Smooth muscle cell (in vitro differentiated cells): ENCODE measurements at regions not wholly inside any gene's neighbourhood (a gene's known extent, or its start where the extent isn't known, plus 50 kb on each side); places are given as distances from the start of the nearest gene placed in this dataset.

Experiments used
- DNase-seq: peaks from one replicate; lab custom pipeline; 2025; ENCODE audit not compliant: unreplicated experiment; lab: John Stamatoyannopoulos, UW
- H2AFZ ChIP-seq: fragments of 200-600 bp; sonication (generic); 2 replicates; pipeline ENCODE4 v1.6.0; 2016; ENCODE audit warnings: antibody characterized with exemption, low read depth, mild to moderate bottlenecking
- H3F3A ChIP-seq: fragments of 200-600 bp; sonication (generic); 2 replicates; pipeline ENCODE4 v1.6.0; 2017; ENCODE audit warnings: antibody characterized with exemption, low read depth
- H3K27ac ChIP-seq: fragments of 200-600 bp; sonication (generic); 2 replicates; pipeline ENCODE4 v1.5.1; 2016; ENCODE audit warnings: low read depth, mild to moderate bottlenecking
- H3K27me3 ChIP-seq: fragments of 200-600 bp; sonication (generic); 2 replicates; pipeline ENCODE4 v1.6.1; 2016; ENCODE audit warnings: low read depth, mild to moderate bottlenecking
- H3K36me3 ChIP-seq: fragments of 200-600 bp; sonication (generic); 2 replicates; pipeline ENCODE4 v1.5.1; 2016; ENCODE audit warnings: low read depth
- H3K4me1 ChIP-seq: fragments of 200-600 bp; sonication (generic); 2 replicates; pipeline ENCODE4 v1.5.1; 2016; ENCODE audit warnings: low read depth
- H3K4me2 ChIP-seq: fragments of 200-600 bp; sonication (generic); 2 replicates; pipeline ENCODE4 v1.6.0; 2016; ENCODE audit warnings: mild to moderate bottlenecking
- H3K4me3 ChIP-seq: fragments of 200-600 bp; sonication (generic); 2 replicates; pipeline ENCODE4 v1.5.1; 2016; ENCODE audit warnings: mild to moderate bottlenecking
- H3K79me2 ChIP-seq: fragments of 200-600 bp; sonication (generic); 2 replicates; pipeline ENCODE4 v1.6.0; 2016; ENCODE audit warnings: low read depth, mild to moderate bottlenecking
- H3K9ac ChIP-seq: fragments of 200-600 bp; sonication (generic); 2 replicates; pipeline ENCODE4 v1.6.0; 2016; ENCODE audit warnings: low read depth
- H3K9me3 ChIP-seq: fragments of 200-600 bp; sonication (generic); replicated peaks from 2 replicates; pipeline ENCODE4 v1.5.1; 2016; ENCODE audit warnings: low read depth
- H4K20me1 ChIP-seq: fragments of 200-600 bp; sonication (generic); 2 replicates; pipeline ENCODE4 v1.6.0; 2016; ENCODE audit warnings: low read depth
- CTCF ChIP-seq: fragments of 200-600 bp; sonication (generic); IDR thresholded peaks from 2 replicates; pipeline ENCODE4 v1.5.1; 2017; ENCODE audit warnings: borderline replicate concordance, mild to moderate bottlenecking, antibody characterized with exemption; ENCODE audit not compliant: insufficient read depth, poor library complexity, severe bottlenecking
- WGBS: methylation state at CpG from one replicate; pipeline ENCODE4 v1.1.7; 2016; ENCODE audit warnings: low lambda C conversion rate; 5-methylcytosine and 5-hydroxymethylcytosine counted together

- H3F3A ChIP-seq: no peaks in the 10 kb centered on the region
- no peaks in the 10 kb centered on the region for H3K36me3 ChIP-seq
- H2AFZ ChIP-seq: no peak overlapping the region
- H3K27me3 ChIP-seq: no peaks in the 10 kb centered on the region
- H3K4me3 ChIP-seq: no peak overlapping the region
- no peak overlapping the region for H3K27ac ChIP-seq
- no peak for TF ChIP-seq CTCF
- no peaks in the 10 kb centered on the region for H4K20me1 ChIP-seq
- H3K4me2 ChIP-seq: no peak overlapping the region
- H3K79me2 ChIP-seq: no peaks in the 10 kb centered on the region
- no peak for DNase-seq
- no peaks in the 10 kb centered on the region for H3K9me3 ChIP-seq
- H3K9ac ChIP-seq: no peak overlapping the region
- WGBS: 83% methylated on average over 2 of the region's 2 CpGs
- no peaks in the 10 kb centered on the region for H3K4me1 ChIP-seq
These were observed 537.4 kb upstream of the PHF14 start for GRCh38 chr7:10436302-10436701.

DNA sequence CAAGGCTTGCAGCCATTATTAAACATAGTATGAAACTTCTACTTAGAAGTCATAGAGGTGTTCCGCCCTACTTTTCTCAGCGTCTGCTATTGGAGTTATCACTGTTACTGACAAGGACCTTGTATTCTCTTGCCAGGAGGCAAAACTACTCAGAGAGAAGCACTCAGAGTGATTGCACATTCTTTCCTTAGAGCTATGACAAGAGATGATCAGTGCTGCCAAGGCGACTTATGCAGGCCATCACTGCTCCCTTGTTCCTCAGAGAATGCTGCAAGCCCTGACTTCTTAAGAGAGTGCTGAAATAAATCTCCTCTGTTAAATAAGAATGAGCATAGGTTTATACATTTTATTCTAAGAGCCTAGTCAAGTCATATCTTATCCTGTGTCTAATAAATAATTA lies 534.6 kb upstream of the PHF14 start:
- Histone ChIP-seq H3K4me2 (no peak overlapping the region), H3K4me3 (no peak overlapping the region)
- no peak for TF ChIP-seq CTCF

DNA sequence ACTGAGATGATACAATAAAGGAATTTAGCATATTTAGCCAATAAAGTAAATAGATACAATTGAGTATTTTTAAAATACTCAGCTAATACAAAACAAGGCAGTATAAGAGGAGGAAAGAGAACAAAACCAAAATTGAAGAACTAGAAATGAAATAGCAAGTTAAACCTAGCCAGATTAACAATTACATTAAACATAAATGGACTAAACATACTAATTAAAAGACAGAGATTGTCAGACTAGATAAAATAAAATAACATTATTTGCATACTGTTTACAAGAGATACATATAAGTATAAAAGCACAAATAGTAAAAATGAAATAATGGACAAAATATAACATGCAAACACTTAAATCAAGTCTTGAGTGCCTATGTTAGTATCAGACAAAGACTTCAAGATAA lies 517.7 kb upstream of the PHF14 start:
- no peaks in the 10 kb centered on the region for H4K20me1 ChIP-seq
- no peaks in the 10 kb centered on the region for H3F3A ChIP-seq
- TF ChIP-seq CTCF: no peak
- no peak overlapping the region for H3K27ac ChIP-seq
- DNase-seq: no peak
- no peaks in the 10 kb centered on the region for H3K9me3 ChIP-seq
- H3K79me2 ChIP-seq: no peaks in the 10 kb centered on the region
- no peak overlapping the region for H3K4me2 ChIP-seq
- H3K4me1 ChIP-seq: no peaks in the 10 kb centered on the region
- H2AFZ ChIP-seq: no peak overlapping the region
- no peak overlapping the region for H3K9ac ChIP-seq
- H3K36me3 ChIP-seq: no peaks in the 10 kb centered on the region
- no peak overlapping the region for H3K4me3 ChIP-seq
- H3K27me3 ChIP-seq: no peaks in the 10 kb centered on the region

More for the DNA sequence above, 534.6 kb upstream of the PHF14 start:
- Histone ChIP-seq H3F3A (no peaks in the 10 kb centered on the region), H3K79me2 (no peaks in the 10 kb centered on the region), H3K27me3 (no peaks in the 10 kb centered on the region), H3K9ac (no peak overlapping the region), H3K27ac (no peak overlapping the region), H2AFZ (no peak overlapping the region), H3K36me3 (no peaks in the 10 kb centered on the region), H3K4me1 (no peaks in the 10 kb centered on the region), H3K9me3 (no peaks in the 10 kb centered on the region), H4K20me1 (no peaks in the 10 kb centered on the region)
- DNase-seq: no peak
- 85% methylated on average over 3 of the region's 3 CpGs for WGBS

- H3K4me1 ChIP-seq: no peaks in the 10 kb centered on the region
- H3F3A ChIP-seq: no peaks in the 10 kb centered on the region
- no peak overlapping the region for H3K27ac ChIP-seq
- 92% methylated on average over 2 of the region's 2 CpGs for WGBS
- H3K79me2 ChIP-seq: no peaks in the 10 kb centered on the region
- no peaks in the 10 kb centered on the region for H4K20me1 ChIP-seq
- no peaks in the 10 kb centered on the region for H3K36me3 ChIP-seq
- H2AFZ ChIP-seq: no peak overlapping the region
- H3K4me3 ChIP-seq: no peak overlapping the region
- H3K9me3 ChIP-seq: no peaks in the 10 kb centered on the region
- no peaks in the 10 kb centered on the region for H3K27me3 ChIP-seq
- H3K9ac ChIP-seq: no peak overlapping the region
- no peak for TF ChIP-seq CTCF
- H3K4me2 ChIP-seq: no peak overlapping the region
- no peak for DNase-seq
These were observed 513.2 kb upstream of the PHF14 start for GRCh38 chr7:10460474-10460873.
